ENCODE measurements at regions not wholly inside any gene's neighbourhood (a gene's known extent, or its start where the extent isn't known, plus 50 kb on each side); places are given as distances from the start of the nearest gene placed in this dataset.

- intact Hi-C loops (cut with DNase I; ENCODE audit: low total_unique reads) = no loop called here
- H3K27me3 ChIP-seq (replicated peaks in 1 of 7) = no peaks in the 10 kb centered on the region
- peaks cover 7 to 37% (median 26%) of the 10 kb centered on the region in 6 donors for H3K4me1 ChIP-seq
- no peaks in the 10 kb centered on the region for H3K9me3 ChIP-seq
- 67 to 85% (median 71%) methylated on average over 4 of the region's 4 CpGs for WGBS, 5 donors
- no peak overlapping the region for H3K27ac ChIP-seq
- DNase-seq = no peak
- TF ChIP-seq POLR2A (IDR thresholded peaks at IDR 0.05) (no peak), CTCF (IDR thresholded peaks at IDR 0.05 in 8 of 11, conservative IDR thresholded peaks at IDR 0.05 in 3 of 11) (no peak), POLR2AphosphoS5 (IDR thresholded peaks at IDR 0.05) (no peak)
- H3K4me3 ChIP-seq = no peak overlapping the region
- no peaks in the 10 kb centered on the region for H3K36me3 ChIP-seq
These were observed 280.8 kb downstream of the ADGB start for GRCh38 chr6:146879406-146880117.

- Histone ChIP-seq H3K27ac (no peak overlapping the region), H3K9me3 (no peaks in the 10 kb centered on the region), H3K27me3 (replicated peaks in 1 of 7) (no peaks in the 10 kb centered on the region), H3K4me3 (no peak overlapping the region), H3K36me3 (no peaks in the 10 kb centered on the region), H3K4me1 (peaks cover 5 to 26% (median 17%) of the 10 kb centered on the region in 6 donors)
- 70 to 86% (median 80%) methylated on average over 9 of the region's 9 CpGs for WGBS, 5 donors
- intact Hi-C loops (cut with DNase I; ENCODE audit: low total_unique reads) = no loop called here
- DNase-seq = no peak
- TF ChIP-seq CTCF (IDR thresholded peaks at IDR 0.05 in 8 of 11, conservative IDR thresholded peaks at IDR 0.05 in 3 of 11) (no peak), POLR2AphosphoS5 (IDR thresholded peaks at IDR 0.05) (no peak), POLR2A (IDR thresholded peaks at IDR 0.05) (no peak)
These were observed 282.7 kb downstream of the ADGB start for GRCh38 chr6:146881228-146882181.

GRCh38 chr6:146883640-146884531 lies 285.1 kb downstream of the ADGB start:
- H3K4me3 ChIP-seq = no peak overlapping the region
- no peak overlapping the region for H3K27ac ChIP-seq
- no peaks in the 10 kb centered on the region for H3K27me3 ChIP-seq (replicated peaks in 1 of 7)
- intact Hi-C loops (cut with DNase I; ENCODE audit: low total_unique reads) = no loop called here
- no peak for DNase-seq
- H3K36me3 ChIP-seq = no peaks in the 10 kb centered on the region
- TF ChIP-seq CTCF (IDR thresholded peaks at IDR 0.05 in 8 of 11, conservative IDR thresholded peaks at IDR 0.05 in 3 of 11) (no peak), POLR2A (IDR thresholded peaks at IDR 0.05) (no peak), POLR2AphosphoS5 (IDR thresholded peaks at IDR 0.05) (no peak)
- no peaks in the 10 kb centered on the region for H3K9me3 ChIP-seq
- WGBS, 5 donors = 91 to 95% (median 92%) methylated on average over 4 of the region's 4 CpGs
- H3K4me1 ChIP-seq = peaks cover 0 to 3% (median under 1%) of the 10 kb centered on the region in 6 donors

Data from spleen (tissue), 11 donors.